ENCODE measurements at regions not wholly inside any gene's neighbourhood (a gene's known extent, or its start where the extent isn't known, plus 50 kb on each side); places are given as distances from the start of the nearest gene placed in this dataset.
A peak's percentile ranks its signal among the peaks of the same experiment; 100 is the strongest.
"Not testable (repeated sequence)": the region's sequence is repeated elsewhere in the genome, so short reads cannot be mapped to it uniquely, and the experiment has no call there.

DNA sequence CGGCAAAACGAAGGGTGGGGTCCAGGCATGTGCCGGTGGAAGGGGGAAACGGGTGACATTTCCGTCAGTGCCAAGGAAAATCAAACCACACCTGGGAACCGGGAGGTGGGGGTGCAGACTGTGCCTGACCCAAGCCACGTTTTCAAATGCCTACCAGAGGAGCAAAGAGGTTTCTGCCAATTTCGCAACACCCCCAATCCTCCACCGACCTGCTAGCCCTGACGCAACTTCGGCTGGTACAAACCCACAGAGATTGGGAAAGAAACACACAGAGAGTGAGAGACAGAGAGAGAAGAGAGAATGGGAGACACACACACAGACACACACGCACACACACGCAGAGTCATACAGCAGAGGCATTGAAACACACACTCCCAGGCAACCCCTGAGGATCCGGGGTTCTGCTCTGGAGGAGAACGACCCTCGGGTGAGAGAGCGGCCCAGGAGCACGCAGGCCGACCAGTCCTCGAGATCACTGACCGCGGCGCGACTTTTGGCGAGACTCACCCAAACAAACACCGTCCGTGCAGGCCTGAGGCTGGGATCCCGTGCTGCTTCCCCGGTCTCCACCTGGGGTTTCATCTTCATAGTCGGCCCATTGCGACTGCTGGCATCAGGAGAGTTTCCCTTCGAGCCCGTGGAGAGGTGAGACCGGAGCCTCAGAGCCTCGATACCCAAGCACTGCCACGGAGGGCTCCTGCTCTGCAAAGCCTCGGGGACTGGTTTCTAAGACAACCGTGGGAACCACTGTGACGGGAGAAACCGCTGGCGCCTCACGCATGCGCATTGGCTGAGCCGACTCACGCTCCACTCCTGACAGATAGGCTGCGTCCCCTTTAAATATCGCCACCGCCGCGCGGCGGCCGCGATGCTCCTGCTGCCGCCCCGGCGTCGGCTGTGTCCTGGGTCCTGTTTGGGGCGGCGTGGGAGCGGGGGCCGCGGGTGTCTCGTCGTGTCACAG, 697.9 kb upstream of the TPTE start:
- DNase-seq, result peak in 8 of 51 donors; percentile 12 to 60 (median 40)

DNA sequence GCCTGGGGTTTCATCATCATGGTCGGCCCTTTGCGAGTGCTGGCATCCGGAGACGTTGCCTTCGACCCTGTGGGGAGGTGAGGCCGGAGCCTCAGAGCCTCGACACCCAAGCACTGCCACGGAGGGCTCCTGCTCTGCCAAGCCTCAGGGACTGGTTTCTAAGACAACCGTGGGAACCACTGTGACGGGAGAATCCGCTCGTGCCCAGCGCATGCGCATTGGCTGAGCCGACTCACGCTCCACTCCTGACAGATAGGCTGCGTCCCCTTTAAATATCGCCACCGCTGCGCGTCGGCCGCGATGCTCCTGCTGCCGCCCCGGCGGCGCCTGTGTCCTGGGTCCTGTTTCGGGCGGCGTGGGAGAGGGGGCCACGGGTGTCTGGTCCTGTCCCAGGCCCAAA, 690.6 kb upstream of the TPTE start:
- DNase-seq, result not testable (repeated sequence)

DNA sequence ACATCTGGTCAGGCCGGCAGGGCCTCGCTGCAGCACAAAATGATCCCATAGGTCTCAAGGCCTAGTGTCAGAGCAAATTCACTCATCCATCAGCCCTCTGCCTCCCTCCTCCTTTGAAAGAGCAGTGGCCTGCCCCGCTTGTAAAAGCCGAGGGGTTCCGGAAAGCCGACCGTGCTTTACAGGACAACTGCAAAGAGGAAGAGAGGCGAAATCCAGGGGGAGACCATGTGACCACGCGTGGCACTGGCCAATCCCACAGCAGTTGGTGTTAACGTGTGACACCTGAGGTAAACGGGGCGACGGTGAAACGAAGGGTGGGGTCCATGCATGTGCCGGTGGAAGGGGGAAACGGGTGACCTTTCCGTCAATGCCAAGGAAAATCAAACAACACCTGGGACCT, 688.6 kb upstream of the TPTE start:
- not testable (repeated sequence) for DNase-seq

DNA sequence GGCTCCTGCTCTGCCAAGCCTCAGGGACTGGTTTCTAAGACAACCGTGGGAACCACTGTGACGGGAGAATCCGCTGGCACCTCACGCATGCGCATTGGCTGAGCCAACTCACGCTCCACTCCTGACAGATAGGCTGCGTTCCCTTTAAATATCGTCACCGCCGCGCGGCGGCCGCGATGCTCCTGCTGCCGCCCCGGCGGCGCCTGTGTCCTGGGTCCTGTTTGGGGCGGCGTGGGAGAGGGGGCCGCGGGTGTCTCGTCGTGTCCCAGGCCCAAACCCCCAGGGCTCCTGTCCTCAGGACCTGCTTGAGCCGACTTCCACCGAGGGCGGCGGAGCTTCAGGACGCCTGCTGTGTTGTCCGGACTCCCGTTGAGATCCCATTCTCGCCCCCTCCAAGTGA, 684.8 kb upstream of the TPTE start:
- not testable (repeated sequence) for DNase-seq

DNA sequence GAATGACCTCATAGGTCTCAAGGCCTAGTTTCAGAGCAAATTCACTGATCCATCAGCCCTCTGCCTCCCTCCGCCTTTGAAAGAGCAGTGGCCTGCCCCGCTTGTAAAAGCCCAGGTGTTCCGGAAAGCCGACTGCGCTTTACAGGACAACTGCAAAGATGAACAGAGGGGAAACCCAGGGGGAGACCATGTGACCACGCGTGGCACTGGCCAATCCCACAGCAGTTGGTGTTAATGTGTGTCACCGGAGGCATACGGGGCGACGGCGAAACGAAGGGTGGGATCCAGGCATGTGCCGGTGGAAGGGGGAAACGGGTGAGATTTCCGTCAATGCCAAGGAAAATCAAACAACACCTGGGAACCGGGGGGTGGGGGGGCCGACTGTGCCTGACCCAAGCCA, 684.4 kb upstream of the TPTE start:
- peak in 2 of 51 donors; percentile 41 for DNase-seq

DNA sequence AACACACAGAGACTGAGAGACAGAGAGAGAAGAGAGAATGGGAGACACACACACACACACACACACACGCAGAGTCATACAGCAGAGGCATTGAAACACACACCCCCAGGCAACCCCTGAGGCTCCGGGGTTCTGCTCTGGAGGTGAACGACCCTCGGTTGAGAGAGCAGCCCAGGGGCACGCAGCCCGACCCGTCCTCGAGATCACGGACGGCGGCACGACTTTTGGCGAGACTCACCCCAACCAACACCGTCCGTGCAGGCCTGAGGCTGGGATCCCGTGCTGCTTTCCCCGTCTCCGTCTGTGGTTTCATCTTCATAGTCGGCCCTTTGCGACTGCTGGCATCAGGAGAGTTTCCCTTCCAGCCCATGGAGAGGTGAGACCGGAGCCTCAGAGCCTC, 683.9 kb upstream of the TPTE start:
- DNase-seq, result not testable (repeated sequence)

DNA sequence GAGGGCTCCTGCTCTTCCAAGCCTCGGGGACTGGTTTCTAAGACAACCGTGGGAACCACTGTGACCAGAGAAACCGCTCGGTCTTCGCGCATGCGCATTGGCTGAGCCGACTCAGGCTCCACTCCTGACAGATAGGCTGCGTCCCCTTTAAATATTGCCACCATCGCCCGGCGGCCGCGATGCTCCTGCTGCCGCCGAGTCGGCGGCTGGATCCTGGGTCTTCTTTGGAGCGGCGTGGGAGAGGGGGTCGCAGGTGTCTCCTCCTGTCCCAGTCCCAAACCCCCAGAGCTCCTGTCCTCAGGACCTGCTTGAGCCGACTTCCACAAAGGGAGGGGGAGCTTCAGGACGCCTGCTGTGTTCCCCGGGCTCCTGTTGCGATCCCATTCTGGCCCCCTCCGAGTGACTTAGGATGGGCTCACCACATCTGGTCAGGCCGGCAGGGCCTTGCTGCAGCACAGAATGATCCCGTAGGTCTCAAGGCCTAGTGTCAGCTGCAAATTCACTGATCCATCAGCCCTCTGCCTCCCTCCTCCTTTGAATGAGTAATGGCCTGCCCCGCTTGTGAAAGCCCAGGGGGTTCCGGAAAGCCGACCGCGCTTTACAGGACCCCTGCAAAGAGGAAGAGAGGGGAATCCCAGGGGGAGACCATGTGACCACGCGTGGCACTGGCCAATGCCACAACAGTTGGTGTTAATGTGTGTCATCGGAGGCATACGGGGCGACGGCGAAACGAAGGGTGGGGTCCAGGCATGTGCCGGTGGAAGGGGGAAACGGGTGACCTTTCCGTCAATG, 683.2 kb upstream of the TPTE start:
- DNase-seq, result no peak

DNA sequence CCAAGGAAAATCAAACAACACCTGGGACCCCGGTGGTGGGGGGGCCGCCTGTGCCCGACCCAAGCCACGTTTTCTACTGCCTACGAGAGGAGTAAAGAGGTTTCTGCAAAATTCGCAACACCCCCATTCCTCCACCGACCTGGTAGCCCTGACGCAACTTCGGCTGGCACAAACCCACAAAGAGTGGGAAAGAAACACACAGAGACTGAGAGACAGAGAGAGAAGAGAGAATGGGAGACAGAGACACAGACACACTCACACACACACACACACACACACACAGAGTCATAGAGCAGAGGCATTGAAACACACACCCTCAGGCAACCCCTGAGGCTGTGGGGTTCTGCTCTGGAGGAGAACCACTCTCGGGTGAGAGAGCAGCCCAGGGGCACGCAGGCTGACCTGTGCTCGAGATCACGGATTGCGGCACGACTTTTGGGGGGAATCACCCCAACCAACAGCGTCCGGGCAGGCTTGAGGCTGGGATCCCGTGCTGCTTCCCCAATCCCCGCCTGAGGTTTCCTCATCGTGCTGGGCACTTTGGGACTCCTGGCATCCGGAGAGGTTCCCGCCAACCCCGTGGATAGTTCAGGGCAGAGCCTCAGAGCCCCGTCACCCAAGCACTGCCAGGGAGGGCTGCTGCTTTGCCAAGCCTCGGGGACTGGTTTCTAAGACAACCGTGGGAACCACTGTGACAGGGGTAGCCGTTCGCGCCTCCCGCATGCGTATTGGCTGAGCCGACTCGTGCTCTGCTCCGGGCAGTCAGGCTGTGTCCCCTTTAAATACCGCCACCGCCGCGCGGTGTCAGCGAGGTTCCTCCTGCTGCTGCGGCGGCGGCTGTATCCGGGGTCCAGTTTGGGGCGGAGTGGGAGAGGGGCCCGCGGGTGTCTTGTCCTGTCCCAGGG, 682.4 kb upstream of the TPTE start:
- no peak for DNase-seq

DNA sequence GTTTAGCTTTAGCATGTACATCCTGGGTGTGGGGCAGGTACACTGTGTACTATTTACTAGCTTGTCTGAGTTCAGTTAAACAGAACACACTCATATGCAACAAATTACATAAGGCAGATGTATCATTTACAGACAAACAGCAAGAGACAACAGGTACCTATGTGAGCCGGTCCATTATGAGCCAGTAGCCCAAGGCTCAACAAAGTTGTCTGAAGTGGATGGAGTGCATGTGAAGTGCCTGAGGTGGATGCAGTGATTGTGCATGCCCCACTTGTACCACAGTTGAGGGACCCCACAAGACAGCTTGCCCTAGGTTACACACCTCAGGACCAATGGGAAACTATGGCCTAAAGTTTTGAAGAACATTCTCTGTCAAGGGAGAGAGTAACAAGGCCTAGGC, 677.3 kb upstream of the TPTE start:
- DNase-seq, result not testable (repeated sequence)

DNA sequence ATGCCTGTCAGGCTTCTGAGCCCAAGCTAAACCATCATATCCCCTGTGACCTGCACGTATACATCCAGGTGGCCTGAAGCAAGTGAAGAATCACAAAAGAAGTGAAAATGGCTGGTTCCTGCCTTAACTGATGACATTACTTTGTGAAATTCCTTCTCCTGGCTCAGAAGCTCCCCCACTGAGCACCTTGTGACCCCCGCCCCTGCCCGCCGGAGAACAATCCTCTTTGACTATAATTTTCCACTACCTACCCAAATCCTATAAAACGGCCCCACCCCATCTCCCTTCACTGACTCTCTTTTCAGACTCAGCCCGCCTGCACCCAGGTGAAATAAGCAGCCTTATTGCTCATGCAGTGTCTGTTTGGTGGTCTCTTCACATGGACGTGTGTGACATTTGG, 673.9 kb upstream of the TPTE start:
- DNase-seq, result not testable (repeated sequence)

DNA sequence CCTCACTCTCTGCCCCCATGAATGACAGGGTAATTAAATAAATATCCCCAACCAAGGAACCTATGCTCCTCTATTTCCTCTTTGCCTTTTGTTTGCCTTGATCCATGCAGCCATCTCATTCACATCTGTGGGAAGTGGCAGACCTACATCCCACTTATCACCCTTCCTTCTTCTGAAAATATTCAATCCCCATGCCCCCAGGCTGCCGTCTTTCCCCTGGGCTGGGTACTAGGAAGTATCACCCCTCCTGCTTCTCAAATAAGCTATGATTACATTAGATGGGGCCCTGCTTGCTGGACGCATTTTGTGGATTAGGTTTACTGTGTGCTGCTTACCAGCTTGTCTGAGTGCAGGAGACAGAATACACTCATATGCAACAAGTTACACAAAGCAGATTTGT, 670.2 kb upstream of the TPTE start:
- not testable (repeated sequence) for DNase-seq

DNA sequence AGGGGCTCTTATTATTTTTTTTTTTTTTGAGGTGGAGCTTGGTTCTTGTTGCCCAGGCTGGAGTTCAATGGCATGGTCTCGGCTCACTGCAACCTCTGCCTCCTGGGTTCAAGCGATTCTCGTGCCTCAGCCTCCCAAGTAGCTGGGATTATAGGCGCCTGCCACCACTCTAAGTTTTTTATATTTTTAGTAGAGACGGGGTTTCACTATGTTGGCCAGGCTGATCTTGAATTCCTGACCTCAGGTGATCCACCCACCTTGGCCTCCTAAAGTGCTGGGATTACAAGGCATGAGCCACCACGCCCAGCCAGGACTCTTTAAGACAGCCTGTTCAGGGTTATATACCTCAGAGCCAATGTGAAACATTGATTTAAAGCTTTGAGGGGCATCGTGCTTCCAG, 669.7 kb upstream of the TPTE start:
- DNase-seq, result not testable (repeated sequence)

DNA sequence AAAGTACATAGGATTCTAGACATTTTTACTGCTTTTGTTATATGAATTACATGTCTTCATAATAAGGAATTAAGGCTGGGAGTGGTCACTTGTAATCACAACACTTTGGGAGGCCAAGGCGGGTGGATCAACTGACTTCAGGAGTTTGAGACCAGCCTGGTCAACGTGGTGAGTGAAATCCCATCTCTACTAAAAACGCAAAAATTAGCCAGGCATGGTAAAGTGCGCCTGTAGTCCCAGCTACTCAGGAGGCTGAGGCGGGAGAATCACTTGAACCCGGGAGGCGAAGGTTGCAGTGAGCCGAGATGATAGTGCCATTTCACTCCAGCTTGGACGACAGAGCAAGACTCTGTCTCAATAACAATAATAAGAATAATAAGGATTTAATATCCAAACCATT, 663.8 kb upstream of the TPTE start:
- not testable (repeated sequence) for DNase-seq

DNA sequence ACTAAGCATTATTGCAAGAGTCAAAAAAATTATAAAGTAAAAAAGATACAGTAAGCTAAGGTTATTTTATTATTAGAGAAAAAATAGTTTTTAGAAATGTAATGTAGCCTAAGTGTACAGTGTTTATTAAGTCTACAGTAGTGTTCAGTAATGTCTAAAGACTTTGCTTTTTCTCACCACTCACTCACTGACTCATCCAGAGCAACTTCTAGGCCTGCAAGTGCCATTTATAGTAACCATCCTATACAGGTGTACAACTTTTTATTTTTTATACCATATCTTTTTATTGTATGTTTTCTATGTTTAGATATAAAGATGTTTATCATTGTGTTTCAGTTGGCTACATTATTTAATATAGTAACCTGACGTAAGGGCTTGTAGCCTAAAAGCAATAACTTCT, 661.5 kb upstream of the TPTE start:
- DNase-seq, result not testable (repeated sequence)

DNA sequence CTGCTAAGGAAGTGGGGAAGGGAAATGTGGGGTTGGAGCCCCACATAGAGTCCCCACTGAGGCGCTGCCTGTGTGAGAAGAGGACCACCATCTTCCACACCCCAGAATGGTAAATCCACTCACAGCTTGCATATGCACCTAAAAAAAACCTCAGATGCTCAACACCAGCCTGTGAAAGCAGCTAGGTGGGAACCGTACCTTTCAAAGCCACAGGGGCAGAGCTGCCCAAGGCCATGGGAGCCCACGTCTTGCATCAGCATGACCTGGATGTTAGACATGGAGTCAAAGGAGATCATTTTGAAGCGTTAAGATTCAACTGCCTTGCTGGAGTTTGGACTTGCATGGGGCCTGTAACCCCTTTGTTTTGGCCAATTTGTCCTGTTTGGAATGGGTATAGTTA, 658.9 kb upstream of the TPTE start:
- not testable (repeated sequence) for DNase-seq

DNA sequence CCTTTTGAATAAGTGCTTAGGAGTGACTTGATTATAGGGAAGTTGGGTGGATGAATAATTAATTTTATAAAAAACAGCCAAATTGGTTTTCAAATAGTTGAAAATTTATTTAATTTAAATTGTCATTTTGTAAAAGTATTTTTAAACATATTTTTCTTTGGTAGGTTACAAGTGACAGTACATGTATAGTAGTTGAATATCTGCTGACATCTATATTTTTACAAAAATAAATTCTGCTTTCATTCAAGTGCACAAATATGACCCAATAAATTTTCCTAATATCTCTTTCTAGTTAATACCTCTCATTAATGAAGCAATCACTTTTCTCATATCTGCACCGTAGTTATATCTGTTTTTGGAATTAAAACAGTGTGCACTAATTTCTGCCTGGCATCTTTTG, 653.6 kb upstream of the TPTE start:
- DNase-seq, result not testable (repeated sequence)

DNA sequence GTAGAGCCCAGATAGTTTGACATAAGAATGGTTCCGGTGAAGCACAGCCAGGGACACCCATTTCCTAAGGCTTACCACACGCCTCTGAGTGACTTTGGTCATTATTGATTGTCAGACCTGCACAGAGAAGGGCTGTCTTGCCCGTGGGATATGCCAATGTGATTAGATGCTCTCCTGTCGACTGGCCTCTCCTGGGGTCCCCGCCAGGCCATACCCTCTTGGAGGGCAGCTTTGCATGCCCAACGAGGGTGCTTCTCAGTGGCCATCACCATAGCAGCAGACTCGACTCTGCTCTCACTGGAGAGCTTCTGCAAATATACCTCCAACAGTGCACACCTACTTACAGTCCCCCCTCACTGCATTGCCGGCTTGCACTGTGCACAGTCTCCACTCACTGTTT, 648.3 kb upstream of the TPTE start:
- DNase-seq, result not testable (repeated sequence)

DNA sequence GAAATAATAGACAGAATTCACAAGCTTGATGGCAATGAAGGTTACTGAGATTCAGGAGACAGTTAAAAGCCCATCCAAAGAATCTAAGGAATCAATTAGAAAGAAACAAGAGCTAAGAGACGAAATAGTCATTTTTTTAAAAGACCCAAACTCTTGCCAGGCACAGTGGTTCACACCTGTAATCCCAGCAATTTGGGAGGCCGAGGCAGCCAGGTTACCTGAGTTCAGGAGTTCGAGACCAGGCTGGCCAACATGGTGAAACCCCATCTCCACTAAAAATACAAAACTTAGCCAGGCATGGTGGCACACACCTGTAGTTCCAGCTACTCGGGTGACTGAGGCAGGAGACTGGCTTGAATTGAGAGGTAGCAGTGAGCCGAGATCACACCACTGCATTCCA, 647.2 kb upstream of the TPTE start:
- not testable (repeated sequence) for DNase-seq

DNA sequence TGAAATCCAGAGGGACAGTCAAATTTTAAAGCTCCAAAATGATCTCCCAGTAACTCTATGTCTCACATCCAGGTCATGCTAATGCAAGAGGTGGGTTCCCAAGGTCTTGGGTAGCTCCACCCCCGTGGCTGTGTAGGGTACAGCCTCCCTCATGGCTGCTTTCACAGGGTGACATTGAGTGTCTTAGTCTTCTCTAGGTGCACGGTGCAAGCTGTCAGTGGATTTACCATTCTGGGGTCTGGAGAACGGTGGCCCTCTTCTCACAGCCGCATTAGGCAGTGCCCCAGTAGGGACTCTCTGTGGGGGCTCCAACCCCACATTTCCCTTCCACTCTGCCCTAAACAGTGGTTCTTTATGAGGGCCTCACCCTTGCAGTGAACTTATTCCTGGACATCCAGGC, 640.0 kb upstream of the TPTE start:
- DNase-seq, result not testable (repeated sequence)

DNA sequence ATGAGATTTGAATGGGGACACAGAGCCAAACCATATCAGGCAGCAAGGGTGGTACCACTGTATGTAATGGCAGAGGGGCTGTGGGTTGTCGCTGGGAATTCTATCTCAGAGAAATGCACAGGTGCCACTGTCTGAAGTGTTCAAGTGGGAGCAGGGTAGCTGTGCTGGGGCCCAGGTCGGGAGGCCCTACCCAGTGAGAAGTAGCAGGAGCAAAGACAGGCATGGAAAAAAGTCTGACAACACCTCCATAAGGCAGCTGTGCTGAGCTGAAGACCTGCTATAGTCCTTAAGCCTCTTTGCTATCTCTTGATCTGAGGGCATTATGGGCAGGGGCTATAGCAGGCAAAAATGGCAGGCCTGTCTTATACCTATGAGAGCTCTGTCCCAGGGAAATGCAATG, 638.3 kb upstream of the TPTE start:
- not testable (repeated sequence) for DNase-seq

DNA sequence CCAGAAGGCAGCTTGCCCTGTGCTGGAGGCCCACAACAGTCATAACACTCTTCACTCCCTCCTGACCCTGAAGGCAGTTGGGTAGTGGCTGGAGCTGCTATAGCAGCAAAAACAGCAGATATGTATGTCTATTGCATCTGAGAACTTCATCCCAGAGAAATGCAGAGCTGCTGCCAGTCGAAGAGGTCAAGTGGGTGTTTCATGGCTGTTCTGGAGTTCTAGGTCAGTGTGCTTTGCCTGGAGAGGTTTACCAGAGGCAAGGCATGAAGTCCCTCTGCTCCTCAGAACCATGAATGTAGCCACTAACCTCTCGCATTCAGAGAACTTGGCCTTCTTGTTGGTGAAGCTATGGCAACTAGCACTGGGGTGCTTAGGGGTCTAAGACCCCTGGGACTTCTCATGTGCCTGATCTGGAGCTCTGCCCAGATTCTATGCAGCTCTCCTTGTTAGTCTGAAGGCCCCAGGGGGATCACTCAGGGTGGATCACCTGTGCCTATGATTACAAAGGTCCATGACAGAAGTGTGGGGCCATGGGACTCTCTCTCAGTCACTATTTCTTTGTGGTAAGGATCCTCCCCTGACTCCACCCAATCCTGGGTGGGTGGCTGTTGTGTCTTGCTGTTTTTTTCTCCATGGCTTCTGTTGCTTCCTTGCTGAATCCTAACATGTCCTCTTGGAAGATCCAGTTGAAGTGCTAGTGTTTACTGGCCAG, 637.7 kb upstream of the TPTE start:
- not testable (repeated sequence) for DNase-seq

Data from hypothalamus (tissue), 51 donors.